ENCODE measurements at regions not wholly inside any gene's neighbourhood (a gene's known extent, or its start where the extent isn't known, plus 50 kb on each side); places are given as distances from the start of the nearest gene placed in this dataset.
A peak's percentile ranks its signal among the peaks of the same experiment; 100 is the strongest.

DNA sequence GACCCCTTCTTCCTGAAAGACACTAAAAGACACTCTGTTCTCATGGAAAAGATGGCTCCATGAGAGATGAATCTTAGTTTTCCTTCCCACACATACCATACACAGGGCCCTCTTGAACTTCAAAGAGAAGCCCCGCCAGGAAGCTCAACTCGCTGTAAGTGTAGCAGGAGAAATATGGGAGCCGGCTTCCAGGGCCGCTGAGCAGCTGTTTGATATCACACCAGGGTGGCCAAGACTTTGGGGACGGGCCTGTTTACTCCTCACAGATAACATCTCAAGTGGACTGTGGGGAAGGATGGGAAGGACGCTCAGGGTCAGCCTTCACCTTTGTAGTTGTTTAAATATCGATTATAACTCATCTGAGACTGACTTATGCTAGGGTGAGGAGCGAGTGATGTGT lies 235.5 kb upstream of the TBX3 start:
- WGBS (ENCODE audit: low lambda C conversion rate) = 75% methylated on average over 7 of the region's 8 CpGs
- Histone ChIP-seq H3K36me3 (replicated peaks in 1 of 2; ENCODE audit: control insufficient read depth in 1 of 2, insufficient read depth in 2 of 2, low read length in 1 of 2) (no peaks in the 10 kb centered on the region), H4K20me1 (ENCODE audit: insufficient read depth) (no peaks in the 10 kb centered on the region), H3K4me3 (ENCODE audit: low read depth in 2 of 2, low read length in 1 of 2) (no peak overlapping the region), H3F3A (replicated peaks; ENCODE audit: insufficient read depth) (no peaks in the 10 kb centered on the region), H3K27ac (ENCODE audit: low read depth in 2 of 2, low read length in 1 of 2) (no peak overlapping the region), H3K4me1 (ENCODE audit: control insufficient read depth in 1 of 2, insufficient read depth in 2 of 2, low read depth in 1 of 2, low read length in 1 of 2) (no peaks in the 10 kb centered on the region; a peak in 1 of 4 replicates), H3K27me3 (ENCODE audit: insufficient read depth) (no peaks in the 10 kb centered on the region), H3K9ac (no peak overlapping the region), H2AFZ (ENCODE audit: low read depth) (0 out of 2 replicates have a peak overlapping the region, but pooled peaks have one; percentile 3), H3K9me2 (no peaks in the 10 kb centered on the region), H3K9me3 (no peaks in the 10 kb centered on the region), H3K4me2 (no peak overlapping the region), H3K79me2 (ENCODE audit: insufficient read depth) (no peaks in the 10 kb centered on the region)
- no peak for DNase-seq
- CTCF ChIA-PET = no interaction called here
- no peak for TF ChIP-seq CHD2 (IDR thresholded peaks at IDR 0.05; ENCODE audit: low read length, partially characterized antibody)
- no peak for TF ChIP-seq GATA2 (CRISPR knock-in tag; IDR thresholded peaks at IDR 0.05)
- TF ChIP-seq, protein P1, sequence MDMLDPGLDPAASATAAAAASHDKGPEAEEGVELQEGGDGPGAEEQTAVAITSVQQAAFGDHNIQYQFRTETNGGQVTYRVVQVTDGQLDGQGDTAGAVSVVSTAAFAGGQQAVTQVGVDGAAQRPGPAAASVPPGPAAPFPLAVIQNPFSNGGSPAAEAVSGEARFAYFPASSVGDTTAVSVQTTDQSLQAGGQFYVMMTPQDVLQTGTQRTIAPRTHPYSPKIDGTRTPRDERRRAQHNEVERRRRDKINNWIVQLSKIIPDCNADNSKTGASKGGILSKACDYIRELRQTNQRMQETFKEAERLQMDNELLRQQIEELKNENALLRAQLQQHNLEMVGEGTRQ (IDR thresholded peaks at IDR 0.05; ENCODE audit: borderline replicate concordance, low read depth, low read length) = no peak
- no peak for TF ChIP-seq JUND (IDR thresholded peaks at IDR 0.05)
- no peak for TF ChIP-seq MEF2A (IDR thresholded peaks at IDR 0.05; ENCODE audit: borderline replicate concordance, low read depth)
- no peak for TF ChIP-seq GABPA (IDR thresholded peaks at IDR 0.05; ENCODE audit: low read depth)
- no peak for TF ChIP-seq EP300 (IDR thresholded peaks at IDR 0.05; ENCODE audit: borderline replicate concordance in 1 of 2, low read depth in 1 of 2, low read length in 1 of 2)
- TF ChIP-seq YY1 (IDR thresholded peaks at IDR 0.05; ENCODE audit: low read depth) = no peak
- TF ChIP-seq RXRA (IDR thresholded peaks at IDR 0.05; ENCODE audit: borderline replicate concordance, low read depth) = no peak
- TF ChIP-seq, protein P2, sequence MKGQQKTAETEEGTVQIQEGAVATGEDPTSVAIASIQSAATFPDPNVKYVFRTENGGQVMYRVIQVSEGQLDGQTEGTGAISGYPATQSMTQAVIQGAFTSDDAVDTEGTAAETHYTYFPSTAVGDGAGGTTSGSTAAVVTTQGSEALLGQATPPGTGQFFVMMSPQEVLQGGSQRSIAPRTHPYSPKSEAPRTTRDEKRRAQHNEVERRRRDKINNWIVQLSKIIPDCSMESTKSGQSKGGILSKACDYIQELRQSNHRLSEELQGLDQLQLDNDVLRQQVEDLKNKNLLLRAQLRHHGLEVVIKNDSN (IDR thresholded peaks at IDR 0.05; ENCODE audit: borderline replicate concordance, low read depth) = no peak
- no peak for TF ChIP-seq FOXJ3 (CRISPR knock-in tag; IDR thresholded peaks at IDR 0.05)
- TF ChIP-seq, protein P3, sequence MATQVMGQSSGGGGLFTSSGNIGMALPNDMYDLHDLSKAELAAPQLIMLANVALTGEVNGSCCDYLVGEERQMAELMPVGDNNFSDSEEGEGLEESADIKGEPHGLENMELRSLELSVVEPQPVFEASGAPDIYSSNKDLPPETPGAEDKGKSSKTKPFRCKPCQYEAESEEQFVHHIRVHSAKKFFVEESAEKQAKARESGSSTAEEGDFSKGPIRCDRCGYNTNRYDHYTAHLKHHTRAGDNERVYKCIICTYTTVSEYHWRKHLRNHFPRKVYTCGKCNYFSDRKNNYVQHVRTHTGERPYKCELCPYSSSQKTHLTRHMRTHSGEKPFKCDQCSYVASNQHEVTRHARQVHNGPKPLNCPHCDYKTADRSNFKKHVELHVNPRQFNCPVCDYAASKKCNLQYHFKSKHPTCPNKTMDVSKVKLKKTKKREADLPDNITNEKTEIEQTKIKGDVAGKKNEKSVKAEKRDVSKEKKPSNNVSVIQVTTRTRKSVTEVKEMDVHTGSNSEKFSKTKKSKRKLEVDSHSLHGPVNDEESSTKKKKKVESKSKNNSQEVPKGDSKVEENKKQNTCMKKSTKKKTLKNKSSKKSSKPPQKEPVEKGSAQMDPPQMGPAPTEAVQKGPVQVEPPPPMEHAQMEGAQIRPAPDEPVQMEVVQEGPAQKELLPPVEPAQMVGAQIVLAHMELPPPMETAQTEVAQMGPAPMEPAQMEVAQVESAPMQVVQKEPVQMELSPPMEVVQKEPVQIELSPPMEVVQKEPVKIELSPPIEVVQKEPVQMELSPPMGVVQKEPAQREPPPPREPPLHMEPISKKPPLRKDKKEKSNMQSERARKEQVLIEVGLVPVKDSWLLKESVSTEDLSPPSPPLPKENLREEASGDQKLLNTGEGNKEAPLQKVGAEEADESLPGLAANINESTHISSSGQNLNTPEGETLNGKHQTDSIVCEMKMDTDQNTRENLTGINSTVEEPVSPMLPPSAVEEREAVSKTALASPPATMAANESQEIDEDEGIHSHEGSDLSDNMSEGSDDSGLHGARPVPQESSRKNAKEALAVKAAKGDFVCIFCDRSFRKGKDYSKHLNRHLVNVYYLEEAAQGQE (IDR thresholded peaks at IDR 0.05; ENCODE audit: low read depth, low read length) = no peak
- TF ChIP-seq EZH2phosphoT487 (IDR thresholded peaks at IDR 0.05; ENCODE audit: borderline replicate concordance, low read depth) = no peak
- no peak for TF ChIP-seq TAF1 (IDR thresholded peaks at IDR 0.05; ENCODE audit: borderline replicate concordance, low read depth, low read length)
- TF ChIP-seq, protein P4, sequence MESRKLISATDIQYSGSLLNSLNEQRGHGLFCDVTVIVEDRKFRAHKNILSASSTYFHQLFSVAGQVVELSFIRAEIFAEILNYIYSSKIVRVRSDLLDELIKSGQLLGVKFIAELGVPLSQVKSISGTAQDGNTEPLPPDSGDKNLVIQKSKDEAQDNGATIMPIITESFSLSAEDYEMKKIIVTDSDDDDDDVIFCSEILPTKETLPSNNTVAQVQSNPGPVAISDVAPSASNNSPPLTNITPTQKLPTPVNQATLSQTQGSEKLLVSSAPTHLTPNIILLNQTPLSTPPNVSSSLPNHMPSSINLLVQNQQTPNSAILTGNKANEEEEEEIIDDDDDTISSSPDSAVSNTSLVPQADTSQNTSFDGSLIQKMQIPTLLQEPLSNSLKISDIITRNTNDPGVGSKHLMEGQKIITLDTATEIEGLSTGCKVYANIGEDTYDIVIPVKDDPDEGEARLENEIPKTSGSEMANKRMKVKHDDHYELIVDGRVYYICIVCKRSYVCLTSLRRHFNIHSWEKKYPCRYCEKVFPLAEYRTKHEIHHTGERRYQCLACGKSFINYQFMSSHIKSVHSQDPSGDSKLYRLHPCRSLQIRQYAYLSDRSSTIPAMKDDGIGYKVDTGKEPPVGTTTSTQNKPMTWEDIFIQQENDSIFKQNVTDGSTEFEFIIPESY (IDR thresholded peaks at IDR 0.05; ENCODE audit: borderline replicate concordance, low read depth) = no peak
- TF ChIP-seq TCF12 (IDR thresholded peaks at IDR 0.05) = no peak
- no peak for TF ChIP-seq FOXM1 (IDR thresholded peaks at IDR 0.05; ENCODE audit: low read depth)
- no peak for TF ChIP-seq RCOR1 (IDR thresholded peaks at IDR 0.05; ENCODE audit: low read length)
- POLR2A ChIA-PET = no interaction called here

Data from SK-N-SH (cell line).